HG03066 (cell line): ENCODE measurements at regions not wholly inside any gene's neighbourhood (a gene's known extent, or its start where the extent isn't known, plus 50 kb on each side); places are given as distances from the start of the nearest gene placed in this dataset.
"Not testable (repeated sequence)": the region's sequence is repeated elsewhere in the genome, so short reads cannot be mapped to it uniquely, and the experiment has no call there.

ENCODE experiments used
- ATAC-seq: cut with Tn5 transposase; IDR thresholded peaks from one replicate; pipeline ENCODE4 v1.9.1; 2021; ENCODE audit warnings: low read depth; ENCODE audit not compliant: unreplicated experiment

DNA sequence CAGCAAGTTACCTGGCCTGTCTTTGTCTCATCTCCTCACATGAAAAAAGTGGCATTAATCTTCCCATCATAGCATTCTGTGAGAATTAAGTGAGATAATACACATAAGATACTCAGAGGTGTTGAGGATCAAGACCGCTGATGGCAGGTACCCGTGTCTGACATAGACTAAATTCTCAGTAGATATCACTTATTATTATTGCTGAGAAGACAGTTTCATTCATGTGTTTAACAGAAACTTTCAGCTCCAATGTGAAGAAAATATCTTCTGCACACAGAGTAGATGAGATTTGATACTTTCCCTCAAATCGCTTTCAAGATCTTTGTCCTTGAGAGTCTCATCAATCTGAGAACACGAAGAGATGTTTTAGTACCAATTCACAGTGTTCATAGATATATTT lies 809.4 kb downstream of the TSN start:
- ATAC-seq, result no peak

GRCh38 chr2:122565364-122565763 lies 809.9 kb downstream of the TSN start:
- no peak for ATAC-seq

- no peak for ATAC-seq
These were observed 815.2 kb downstream of the TSN start for GRCh38 chr2:122570641-122571040.

GRCh38 chr2:122571471-122571870 lies 816.0 kb downstream of the TSN start:
- ATAC-seq, result not testable (repeated sequence)

DNA sequence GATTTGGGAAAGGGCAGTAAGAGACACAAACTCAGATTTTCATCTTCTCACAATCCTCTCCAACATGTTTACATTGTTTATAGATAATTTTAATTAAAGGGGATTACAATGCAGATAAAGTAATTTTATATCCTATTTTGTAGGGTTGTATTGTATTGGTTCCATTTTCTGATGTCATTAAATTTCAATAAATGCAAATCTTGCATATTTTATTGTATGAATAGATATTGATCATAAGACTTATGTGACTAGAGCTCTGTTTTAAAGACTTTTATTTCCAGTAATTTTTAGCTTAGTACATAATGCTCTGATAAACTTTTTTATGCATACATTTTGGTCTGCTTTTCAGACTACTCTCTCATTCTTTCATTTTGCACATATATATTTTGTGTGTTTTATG lies 819.6 kb downstream of the TSN start:
- ATAC-seq, result no peak

DNA sequence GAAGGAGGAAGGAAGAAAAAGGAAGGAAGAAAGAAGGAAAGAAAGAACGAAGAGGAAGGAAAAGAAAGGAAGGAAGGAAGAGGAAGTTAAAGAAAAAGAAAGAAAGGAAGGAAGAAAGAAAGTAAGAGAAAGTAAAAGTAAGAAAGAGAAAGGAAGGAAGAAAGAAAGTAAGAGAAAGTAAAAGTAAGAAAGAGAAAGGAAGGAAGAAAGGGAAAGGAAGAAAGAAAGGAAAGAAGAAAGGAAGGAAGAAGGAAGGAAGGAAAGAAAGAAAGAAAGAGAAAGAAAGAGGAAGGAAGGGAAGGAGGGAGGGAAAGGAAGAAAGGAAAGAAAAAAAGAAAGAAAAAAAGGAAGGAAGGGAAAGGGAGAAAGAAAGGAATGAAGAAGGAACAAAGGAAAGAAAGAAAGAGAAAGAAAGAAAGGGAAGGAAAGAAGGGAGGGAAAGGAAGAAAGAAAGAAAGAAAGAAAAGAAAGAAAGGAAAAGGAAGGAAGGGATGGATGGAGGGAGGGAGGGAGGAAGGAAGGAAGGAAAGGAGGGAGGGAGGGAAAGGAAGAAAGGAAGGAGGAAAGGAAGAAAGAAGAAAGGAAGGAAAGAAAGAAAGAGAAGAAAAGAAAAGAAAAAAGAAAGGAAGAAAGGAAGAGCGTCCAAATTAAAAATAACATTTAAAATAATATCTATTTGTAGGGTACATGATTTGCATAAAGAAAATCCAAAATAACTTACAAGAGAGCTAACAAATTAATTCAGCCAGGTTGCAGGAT lies 827.9 kb downstream of the TSN start:
- ATAC-seq, result no peak

DNA sequence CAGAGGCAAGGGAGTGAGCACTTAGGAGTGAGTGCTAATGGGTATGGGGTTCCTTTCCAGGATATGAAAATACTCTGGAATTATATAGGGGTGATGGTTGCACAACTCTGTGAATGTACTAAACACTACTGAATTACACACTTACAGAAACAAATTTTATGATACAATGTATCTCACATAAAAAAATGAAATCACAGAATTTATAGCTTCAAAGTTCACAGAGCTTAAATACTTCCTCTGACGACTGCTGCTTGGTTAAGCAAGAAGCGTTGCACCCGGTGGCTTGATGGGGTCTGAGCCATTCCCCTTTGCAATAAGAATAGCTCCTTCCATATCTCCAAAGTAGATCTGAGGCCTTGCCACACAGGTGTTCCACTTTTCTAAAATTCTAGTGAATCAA lies 835.1 kb downstream of the TSN start:
- ATAC-seq, result no peak

- no peak for ATAC-seq
These were observed 839.6 kb downstream of the TSN start for GRCh38 chr2:122595065-122595464.

DNA sequence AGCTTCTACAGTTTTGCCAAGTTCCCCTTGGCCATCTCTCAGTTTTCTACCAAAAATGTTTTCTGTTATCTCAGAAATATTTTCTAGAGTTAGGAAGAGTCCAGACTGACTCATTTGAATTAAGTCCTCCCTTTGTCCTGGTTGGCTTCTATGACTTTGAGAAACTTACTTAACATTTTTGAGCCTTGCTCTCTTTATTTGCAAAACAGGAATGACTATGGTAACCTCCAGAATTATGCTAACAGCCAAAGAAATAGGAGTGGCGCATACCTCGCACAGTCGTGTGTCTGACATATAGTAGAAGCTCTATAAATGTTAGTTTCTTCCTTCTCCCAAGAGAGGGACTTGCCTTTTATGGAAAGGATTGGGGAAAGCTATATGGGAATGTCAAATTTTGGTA lies 841.1 kb downstream of the TSN start:
- ATAC-seq, result no peak

DNA sequence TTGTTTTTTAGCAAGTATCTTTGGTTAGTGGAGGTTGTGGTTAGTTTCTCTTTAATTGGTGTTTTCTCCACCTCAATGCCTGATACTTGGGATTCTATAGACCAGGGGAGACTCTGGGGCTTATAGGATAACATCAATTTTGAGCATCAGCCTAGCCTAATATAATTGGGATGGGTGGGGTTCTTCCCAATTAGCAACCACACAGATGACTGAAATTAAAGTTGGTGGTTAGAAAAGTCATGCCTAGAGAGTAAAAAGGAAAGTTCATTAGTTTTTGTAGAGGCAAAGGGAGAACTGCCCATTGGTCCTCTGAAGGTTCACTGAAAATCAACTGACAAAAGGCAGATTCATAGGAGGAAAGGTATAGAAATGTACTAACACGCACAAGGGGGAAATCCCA lies 843.3 kb downstream of the TSN start:
- ATAC-seq, result no peak

DNA sequence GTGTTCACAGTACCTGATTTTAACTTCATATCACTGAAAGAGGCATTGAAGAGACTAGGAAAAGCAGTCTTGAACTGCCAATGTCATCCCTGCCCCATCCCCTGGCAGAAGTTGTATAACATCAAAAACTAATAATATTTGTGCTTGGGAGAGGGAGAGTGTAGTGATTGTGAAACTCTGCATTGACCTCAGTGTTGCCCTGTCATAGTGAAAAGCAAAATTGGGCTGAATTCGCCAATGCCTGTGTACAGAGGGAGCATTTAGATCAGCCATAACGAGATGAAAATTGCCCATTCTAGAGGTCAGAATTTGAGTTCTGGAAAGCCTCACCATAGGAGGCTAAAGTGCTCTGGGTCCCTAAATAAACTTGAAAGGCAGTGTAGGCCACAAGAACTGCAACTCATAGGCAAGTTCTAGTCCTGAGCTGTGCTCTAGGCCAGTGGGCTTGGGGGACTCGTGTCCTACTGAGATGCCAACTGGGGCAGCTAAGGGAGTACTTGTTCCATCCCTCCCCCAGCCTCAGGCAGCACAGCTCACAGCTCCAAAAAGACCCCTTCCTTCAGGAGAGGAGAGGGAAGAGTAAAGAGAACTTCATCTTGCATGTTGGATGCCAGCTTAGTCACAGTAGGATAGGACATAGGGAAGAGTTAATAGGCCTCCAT lies 855.6 kb downstream of the TSN start:
- no peak for ATAC-seq

GRCh38 chr2:122622934-122623333 lies 867.5 kb downstream of the TSN start:
- ATAC-seq, result no peak

- ATAC-seq, result no peak
These were observed 871.9 kb downstream of the TSN start for GRCh38 chr2:122627388-122627787.

DNA sequence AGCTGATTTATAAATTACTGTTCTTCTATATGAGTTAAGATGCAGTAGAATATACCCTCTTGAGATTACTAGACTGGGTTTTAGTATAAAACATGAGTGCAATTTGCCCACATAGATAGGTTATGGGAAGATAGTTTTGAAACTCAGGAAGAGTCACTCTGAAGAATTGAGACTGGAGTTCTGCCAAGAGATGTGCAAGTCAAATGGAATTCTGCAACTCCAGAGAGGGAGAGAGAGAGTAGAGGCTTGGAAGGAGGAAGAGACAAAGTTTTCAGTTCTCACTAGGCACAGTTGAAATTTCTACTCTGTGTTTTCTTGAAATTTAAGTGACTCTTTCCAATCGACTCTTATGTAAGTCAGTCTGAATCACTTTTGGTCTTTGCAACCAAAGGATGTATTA lies 878.8 kb downstream of the TSN start:
- no peak for ATAC-seq

DNA sequence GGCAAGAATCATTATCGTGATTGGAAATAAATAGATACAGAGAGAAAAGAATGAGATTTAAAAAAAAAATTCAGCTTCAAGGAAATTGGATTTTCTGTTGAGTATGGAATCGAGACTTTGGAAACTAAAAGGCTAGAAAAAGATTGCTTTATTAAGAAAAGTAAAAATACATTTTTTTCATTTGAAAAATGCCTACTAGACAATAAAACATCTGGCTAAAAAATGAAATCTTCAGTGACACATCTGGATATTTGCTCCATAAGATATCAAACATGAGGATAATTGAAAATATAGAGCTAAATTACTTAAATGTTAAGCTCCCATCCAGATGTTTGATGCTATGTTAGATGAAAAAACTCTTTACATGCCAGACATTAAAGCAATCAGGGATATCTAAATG lies 879.5 kb downstream of the TSN start:
- no peak for ATAC-seq

- ATAC-seq, result no peak
These were observed 880.2 kb downstream of the TSN start for GRCh38 chr2:122635686-122636085.

- ATAC-seq, result no peak
These were observed 880.6 kb downstream of the TSN start for GRCh38 chr2:122636097-122636496.

DNA sequence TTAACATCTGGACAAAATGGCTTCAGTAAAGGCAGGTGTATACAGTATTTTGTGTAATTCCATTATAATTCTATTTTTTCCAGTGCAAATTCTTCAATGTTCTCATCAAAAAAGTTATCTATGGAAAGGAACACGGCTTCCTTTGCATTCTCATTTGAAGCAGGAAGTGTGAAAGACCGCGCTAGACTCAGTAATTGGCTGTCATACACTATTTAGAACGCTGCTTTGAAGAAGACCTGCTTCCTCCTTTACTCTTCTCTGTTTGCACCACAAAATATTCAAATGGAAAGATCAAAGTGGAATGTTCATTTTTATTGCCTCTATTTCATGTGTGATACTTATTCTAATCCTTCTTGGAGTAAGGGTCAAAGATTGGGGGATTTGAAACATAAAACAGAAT lies 883.7 kb downstream of the TSN start:
- ATAC-seq, result no peak

- no peak for ATAC-seq
These were observed 884.3 kb downstream of the TSN start for GRCh38 chr2:122639711-122640110.

DNA sequence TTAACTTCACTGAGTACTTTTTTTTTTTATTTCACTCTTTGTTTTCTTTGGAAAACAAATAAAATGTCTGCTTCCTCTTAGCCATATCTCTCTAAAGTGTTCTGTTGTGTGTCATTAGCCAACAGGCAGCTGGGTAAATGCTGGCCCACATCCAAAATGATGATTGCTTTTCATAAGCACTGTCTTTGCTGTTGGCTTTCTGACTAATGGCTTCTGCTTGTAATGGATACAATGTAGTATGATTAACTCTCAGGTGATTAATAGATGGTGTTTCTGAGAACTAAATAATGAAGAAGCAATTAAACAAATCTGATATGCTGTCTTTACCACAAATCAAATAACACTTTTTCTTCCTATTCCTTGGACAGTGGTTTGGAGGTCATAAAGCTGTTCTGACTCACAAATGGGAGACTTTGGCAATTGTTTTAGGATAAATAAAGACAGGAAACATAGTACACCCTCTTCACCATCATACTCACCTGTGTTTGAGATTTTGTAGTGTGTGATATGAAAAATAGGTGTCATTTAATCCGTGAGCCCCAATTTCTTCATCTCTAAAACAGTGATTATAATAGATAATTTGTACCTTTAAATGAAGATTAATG lies 888.4 kb downstream of the TSN start:
- ATAC-seq, result no peak

- ATAC-seq, result no peak
These were observed 895.8 kb downstream of the TSN start for GRCh38 chr2:122651236-122651635.

- no peak for ATAC-seq
These were observed 896.3 kb downstream of the TSN start for GRCh38 chr2:122651780-122652179.
